ENCODE measurements at regions not wholly inside any gene's neighbourhood (a gene's known extent, or its start where the extent isn't known, plus 50 kb on each side); places are given as distances from the start of the nearest gene placed in this dataset.

DNA sequence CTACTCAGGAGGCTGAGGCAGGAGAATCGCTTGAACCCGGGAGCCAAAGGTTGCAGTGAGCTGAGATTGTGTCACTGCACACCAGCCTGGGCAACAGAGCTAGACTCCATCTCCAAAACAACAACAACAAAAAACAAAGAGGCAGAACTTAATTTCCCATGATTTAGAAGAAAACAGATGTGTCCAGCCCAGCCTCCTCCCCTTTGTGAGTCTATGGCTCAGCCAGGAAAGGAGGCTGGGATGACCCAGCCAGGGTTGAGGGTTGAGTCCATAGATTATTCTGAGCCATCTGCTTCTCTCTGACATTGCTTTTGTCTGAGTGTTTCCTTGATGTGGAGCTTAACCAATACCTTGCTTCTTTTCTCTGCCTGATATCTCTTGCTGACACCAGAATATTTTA lies 994.1 kb downstream of the TYW1 start:
- TF ChIP-seq JUND (IDR thresholded peaks at IDR 0.05), result no peak
- TF ChIP-seq, protein P1, sequence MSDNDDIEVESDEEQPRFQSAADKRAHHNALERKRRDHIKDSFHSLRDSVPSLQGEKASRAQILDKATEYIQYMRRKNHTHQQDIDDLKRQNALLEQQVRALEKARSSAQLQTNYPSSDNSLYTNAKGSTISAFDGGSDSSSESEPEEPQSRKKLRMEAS (IDR thresholded peaks at IDR 0.05), result no peak
- TF ChIP-seq EGR1 (IDR thresholded peaks at IDR 0.05; ENCODE audit: low read depth in 2 of 2), result no peak
- no peak for TF ChIP-seq GABPA (IDR thresholded peaks at IDR 0.05 in 1 of 2, conservative IDR thresholded peaks at IDR 0.05 in 1 of 2)
- TF ChIP-seq, protein P2, sequence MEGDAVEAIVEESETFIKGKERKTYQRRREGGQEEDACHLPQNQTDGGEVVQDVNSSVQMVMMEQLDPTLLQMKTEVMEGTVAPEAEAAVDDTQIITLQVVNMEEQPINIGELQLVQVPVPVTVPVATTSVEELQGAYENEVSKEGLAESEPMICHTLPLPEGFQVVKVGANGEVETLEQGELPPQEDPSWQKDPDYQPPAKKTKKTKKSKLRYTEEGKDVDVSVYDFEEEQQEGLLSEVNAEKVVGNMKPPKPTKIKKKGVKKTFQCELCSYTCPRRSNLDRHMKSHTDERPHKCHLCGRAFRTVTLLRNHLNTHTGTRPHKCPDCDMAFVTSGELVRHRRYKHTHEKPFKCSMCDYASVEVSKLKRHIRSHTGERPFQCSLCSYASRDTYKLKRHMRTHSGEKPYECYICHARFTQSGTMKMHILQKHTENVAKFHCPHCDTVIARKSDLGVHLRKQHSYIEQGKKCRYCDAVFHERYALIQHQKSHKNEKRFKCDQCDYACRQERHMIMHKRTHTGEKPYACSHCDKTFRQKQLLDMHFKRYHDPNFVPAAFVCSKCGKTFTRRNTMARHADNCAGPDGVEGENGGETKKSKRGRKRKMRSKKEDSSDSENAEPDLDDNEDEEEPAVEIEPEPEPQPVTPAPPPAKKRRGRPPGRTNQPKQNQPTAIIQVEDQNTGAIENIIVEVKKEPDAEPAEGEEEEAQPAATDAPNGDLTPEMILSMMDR (IDR thresholded peaks at IDR 0.05; ENCODE audit: low read depth, low read length, missing input control), result no peak
- no peak for TF ChIP-seq RAD21 (IDR thresholded peaks at IDR 0.05)
- no peak for TF ChIP-seq TAF1 (conservative IDR thresholded peaks at IDR 0.05)
